H1 (cell line): ENCODE measurements at regions not wholly inside any gene's neighbourhood (a gene's known extent, or its start where the extent isn't known, plus 50 kb on each side); places are given as distances from the start of the nearest gene placed in this dataset.

ENCODE experiments used
- CTCF ChIA-PET: fragments of 300-600 bp; sonication (Branson Sonifier 250); formaldehyde crosslinking; loops from one replicate; lab custom pipeline; 2021; ENCODE audit not compliant: partially characterized antibody; lab: Charles Lee
- POLR2A ChIA-PET: fragments of 300-600 bp; sonication (Branson Sonifier 250); formaldehyde crosslinking; loops from one replicate; lab custom pipeline; 2021; ENCODE audit warnings: inconsistent platforms; ENCODE audit not compliant: partially characterized antibody; lab: Charles Lee
- DNase-seq, 2 experiments: peaks; one replicate each; pipeline versions ENCODE4 v3.0.0 to v3.0.0-alpha.2; 2010 to 2022; ENCODE audit warnings: low spot score in 2 of 2, low read depth in 1 of 2, mixed read lengths in 1 of 2
- FAIRE-seq: peaks from 2 replicates; lab custom pipeline; 2011; peaks lifted over from hg19 to GRCh38; lab: Jason Lieb, UNC
- H2AFZ ChIP-seq: 2 replicates; pipeline ENCODE4 v1.8.1; 2012; ENCODE audit warnings: low read length, inconsistent platforms
- H2AK5ac ChIP-seq: 2 replicates; pipeline ENCODE4 v1.6.1; 2013; ENCODE audit warnings: low read depth, low read length
- H2BK120ac ChIP-seq: replicated peaks from 2 replicates; pipeline ENCODE3; 2013; ENCODE audit warnings: low read depth, low read length, inconsistent platforms
- H2BK12ac ChIP-seq: 2 replicates; pipeline ENCODE4 v1.6.1; 2013; ENCODE audit warnings: low read depth, low read length
- H2BK15ac ChIP-seq: 2 replicates; pipeline ENCODE4 v1.6.1; 2013; ENCODE audit warnings: low read length
- H2BK20ac ChIP-seq: 2 replicates; pipeline ENCODE4 v1.6.1; 2013; ENCODE audit warnings: low read length
- H2BK5ac ChIP-seq: 2 replicates; pipeline ENCODE4 v1.6.1; 2013; ENCODE audit warnings: low read depth, low read length
- H3K14ac ChIP-seq: 2 replicates; pipeline ENCODE4 v1.6.1; 2013; ENCODE audit warnings: inconsistent platforms; ENCODE audit not compliant: insufficient read length
- H3K18ac ChIP-seq: 2 replicates; pipeline ENCODE4 v1.6.1; 2013; ENCODE audit warnings: low read length; ENCODE audit errors: extremely low read depth
- H3K23ac ChIP-seq: 2 replicates; pipeline ENCODE4 v1.6.1; 2013; ENCODE audit warnings: inconsistent platforms; ENCODE audit not compliant: insufficient read length
- H3K23me2 ChIP-seq: 2 replicates; pipeline ENCODE4 v1.6.1; 2013; ENCODE audit warnings: low read depth, low read length
- H3K27ac ChIP-seq: 2 replicates; pipeline ENCODE4 v1.6.1; 2011; ENCODE audit warnings: low read depth, low read length, inconsistent platforms
- H3K27me3 ChIP-seq, 4 experiments: replicated peaks in 1 of 4; 1 replicate in 1 of 4; 2 replicates in 3 of 4; pipeline versions ENCODE4 v1.6.1 to v1.8.1; 2011 to 2013; ENCODE audit warnings: low read length in 3 of 4, mild to moderate bottlenecking in 3 of 4, inconsistent platforms in 2 of 4, mixed read lengths in 2 of 4, moderate library complexity in 1 of 4; ENCODE audit not compliant: control insufficient read depth in 3 of 4, insufficient read depth in 3 of 4; ENCODE audit errors: extremely low read depth in 1 of 4
- H3K36me3 ChIP-seq, 4 experiments: 2 replicates each; pipeline versions ENCODE4 v1.6.1 to v1.8.1; 2011 to 2013; ENCODE audit warnings: mild to moderate bottlenecking in 4 of 4, low read length in 3 of 4, moderate library complexity in 2 of 4, control low read depth in 1 of 4, inconsistent platforms in 1 of 4; ENCODE audit not compliant: insufficient read depth in 4 of 4, control insufficient read depth in 2 of 4
- H3K4ac ChIP-seq: replicated peaks from 2 replicates; pipeline ENCODE3; 2013; ENCODE audit warnings: low read length, low read depth, mixed read lengths, inconsistent platforms; ENCODE audit not compliant: insufficient read length
- H3K4me1 ChIP-seq, 4 experiments: replicated peaks in 1 of 4; 1 replicate in 1 of 4; 2 replicates in 3 of 4; pipeline versions ENCODE4 v1.6.1 to v1.8.1; 2011 to 2013; ENCODE audit warnings: low read length in 3 of 4, inconsistent platforms in 2 of 4, mixed read lengths in 1 of 4; ENCODE audit not compliant: insufficient read depth in 4 of 4, control insufficient read depth in 3 of 4
- H3K4me2 ChIP-seq, 2 experiments: 2 replicates each; pipeline versions ENCODE4 v1.6.1 to v1.8.1; 2011 to 2013; ENCODE audit warnings: low read depth in 2 of 2, low read length in 2 of 2, control low read depth in 1 of 2, inconsistent platforms in 1 of 2, mild to moderate bottlenecking in 1 of 2; ENCODE audit not compliant: insufficient read depth in 1 of 2
- H3K4me3 ChIP-seq, 4 experiments: fragments of 200-600, 300-600 bp in 1 of 4; sonication (generic), shearing (Covaris generic), sonication (Bioruptor Twin) in 1 of 4; 2 replicates each; pipeline versions ENCODE4 v1.5.1 to v1.8.1; 2011 to 2016; ENCODE audit warnings: low read length in 4 of 4, low read depth in 3 of 4, control low read depth in 2 of 4, inconsistent platforms in 2 of 4, mild to moderate bottlenecking in 2 of 4, mixed read lengths in 1 of 4, moderate library complexity in 1 of 4; ENCODE audit not compliant: insufficient read depth in 2 of 4; ENCODE audit errors: extremely low read depth in 1 of 4
- H3K56ac ChIP-seq: replicated peaks from 2 replicates; pipeline ENCODE3; 2013; ENCODE audit warnings: low read depth, mild to moderate bottlenecking, mixed read lengths, low read length, inconsistent platforms; ENCODE audit not compliant: insufficient read length
- H3K79me1 ChIP-seq: 2 replicates; pipeline ENCODE4 v1.6.1; 2013; ENCODE audit warnings: low read depth, low read length, control low read depth
- H3K79me2 ChIP-seq, 2 experiments: 2 replicates each; pipeline versions ENCODE4 v1.6.1 to v1.8.1; 2012 to 2013; ENCODE audit warnings: low read length in 2 of 2, mild to moderate bottlenecking in 2 of 2, inconsistent platforms in 1 of 2; ENCODE audit not compliant: insufficient read depth in 2 of 2, control insufficient read depth in 1 of 2
- H3K9ac ChIP-seq, 4 experiments: replicated peaks in 1 of 4; 1 replicate in 1 of 4; 2 replicates in 3 of 4; pipeline versions ENCODE4 v1.6.1 to v1.8.1; 2011 to 2013; ENCODE audit warnings: low read depth in 3 of 4, low read length in 3 of 4, control low read depth in 2 of 4, mild to moderate bottlenecking in 2 of 4, moderate library complexity in 2 of 4, inconsistent platforms in 1 of 4; ENCODE audit errors: extremely low read depth in 1 of 4
- H3K9me3 ChIP-seq, 2 experiments: 2 replicates each; pipeline versions ENCODE4 v1.6.1 to v1.8.1; 2012 to 2013; ENCODE audit warnings: mild to moderate bottlenecking in 2 of 2, moderate library complexity in 2 of 2, control low read depth in 1 of 2, inconsistent platforms in 1 of 2, low read depth in 1 of 2, low read length in 1 of 2, mixed read lengths in 1 of 2; ENCODE audit not compliant: insufficient read depth in 2 of 2
- H4K20me1 ChIP-seq, 2 experiments: replicated peaks in 1 of 2; 2 replicates each; pipeline versions ENCODE3 to v1.8.1; 2011 to 2013; ENCODE audit warnings: inconsistent platforms in 2 of 2, low read length in 2 of 2, mild to moderate bottlenecking in 1 of 2; ENCODE audit not compliant: insufficient read depth in 2 of 2, control insufficient read depth in 1 of 2
- H4K5ac ChIP-seq: 2 replicates; pipeline ENCODE4 v1.6.1; 2013; ENCODE audit warnings: low read length, low read depth, mixed read lengths, inconsistent platforms; ENCODE audit not compliant: insufficient read length
- H4K8ac ChIP-seq: 2 replicates; pipeline ENCODE4 v1.8.0; 2013; ENCODE audit warnings: mild to moderate bottlenecking, moderate library complexity, low read length, inconsistent platforms; ENCODE audit not compliant: insufficient read depth; ENCODE audit errors: extremely low read depth
- H4K91ac ChIP-seq: replicated peaks from 2 replicates; pipeline ENCODE3; 2013; ENCODE audit warnings: low read length, mixed read lengths, inconsistent platforms; ENCODE audit not compliant: insufficient read length
- ATF2 ChIP-seq: IDR thresholded peaks from 2 replicates; pipeline ENCODE4 v1.6.1; 2012; ENCODE audit warnings: low read length, inconsistent platforms
- BCL11A ChIP-seq, 2 experiments: IDR thresholded peaks; one replicate each; pipeline ENCODE4 v1.6.1; 2011; ENCODE audit warnings: low read depth in 2 of 2, low read length in 2 of 2, mild to moderate bottlenecking in 2 of 2
- BRCA1 ChIP-seq: IDR thresholded peaks from 2 replicates; pipeline ENCODE4 v1.6.1; 2012; ENCODE audit warnings: low read depth, low read length, improper control_type of control experiment
- CBX5 ChIP-seq: fragments of 300-800, 300-1000 bp; sonication (generic); IDR thresholded peaks from 2 replicates; pipeline ENCODE4 v1.7.1; 2016; ENCODE audit warnings: antibody characterized with exemption, low read length, low read depth
- EP300 ChIP-seq, 2 experiments: IDR thresholded peaks; 1 replicate in 1 of 2; 2 replicates in 1 of 2; pipeline ENCODE4 v1.6.1; 2011 to 2012; ENCODE audit warnings: low read depth in 2 of 2, low read length in 2 of 2, mild to moderate bottlenecking in 2 of 2, borderline replicate concordance in 1 of 2, inconsistent platforms in 1 of 2, moderate library complexity in 1 of 2
- RXRA ChIP-seq: IDR thresholded peaks from 2 replicates; pipeline ENCODE4 v1.6.1; 2011; ENCODE audit warnings: low read depth, mild to moderate bottlenecking, low read length, moderate library complexity; ENCODE audit not compliant: insufficient read depth
- SAP30 ChIP-seq: fragments of 300-600 bp; sonication (generic); IDR thresholded peaks from 2 replicates; pipeline ENCODE4 v1.7.1; 2012; ENCODE audit warnings: low read length, moderate library complexity, mild to moderate bottlenecking, inconsistent platforms; ENCODE audit not compliant: insufficient read depth, insufficient replicate concordance
- SIRT6 ChIP-seq: IDR thresholded peaks from one replicate; pipeline ENCODE4 v1.7.1; 2012; ENCODE audit warnings: low read length, inconsistent platforms
- SIX5 ChIP-seq: IDR thresholded peaks from 2 replicates; pipeline ENCODE4 v1.6.1; 2011; ENCODE audit warnings: mild to moderate bottlenecking, low read depth, low read length
- TCF12 ChIP-seq: IDR thresholded peaks from 2 replicates; pipeline ENCODE4 v1.6.1; 2011; ENCODE audit warnings: low read depth, mild to moderate bottlenecking, low read length
- USF2 ChIP-seq: IDR thresholded peaks from 2 replicates; pipeline ENCODE4 v1.6.1; 2011; ENCODE audit warnings: low read length, improper control_type of control experiment
- WGBS, 2 experiments: shearing (Covaris generic) in 1 of 2; methylation state at CpG; one replicate each; pipeline versions ENCODE4 v1.1.6 to v1.1.7; 2013 to 2015; ENCODE audit warnings: low lambda C conversion rate in 2 of 2, mixed read lengths in 2 of 2, inconsistent platforms in 1 of 2, low coverage in 1 of 2, missing lambda C conversion rate in 1 of 2; ENCODE audit not compliant: insufficient replicate concordance in 2 of 2, insufficient coverage in 1 of 2, insufficient read length in 1 of 2; ENCODE audit errors: extremely low coverage in 1 of 2, missing lambda C conversion rate in 1 of 2; 5-methylcytosine and 5-hydroxymethylcytosine counted together

GRCh38 chr10:61073391-61073790 lies 129.4 kb upstream of the RHOBTB1 start:
- ChIA-PET POLR2A (no interaction called here), CTCF (no interaction called here)
- FAIRE-seq, result no peak
- Histone ChIP-seq H3K79me2 (no peaks in the 10 kb centered on the region), H4K8ac (no peak overlapping the region), H4K91ac (no peak overlapping the region), H3K36me3 (no peaks in the 10 kb centered on the region), H3K56ac (no peak overlapping the region), H3K4me1 (no peaks in the 10 kb centered on the region), H3K4me3 (no peak overlapping the region), H3K79me1 (no peaks in the 10 kb centered on the region), H3K27me3 (no peaks in the 10 kb centered on the region), H3K4me2 (no peak overlapping the region), H3K4ac (no peak overlapping the region), H2BK120ac (no peak overlapping the region), H3K14ac (no peak overlapping the region), H4K5ac (no peak overlapping the region), H2AFZ (no peak overlapping the region), H3K9ac (no peak overlapping the region), H3K9me3 (no peaks in the 10 kb centered on the region), H2BK5ac (no peak overlapping the region), H2BK12ac (no peak overlapping the region), H3K18ac (no peak overlapping the region), H2BK20ac (no peak overlapping the region), H3K27ac (no peak overlapping the region), H4K20me1 (no peaks in the 10 kb centered on the region), H2AK5ac (no peak overlapping the region), H3K23me2 (no peaks in the 10 kb centered on the region), H3K23ac (no peak overlapping the region), H2BK15ac (no peak overlapping the region)
- DNase-seq, result no peak
- 89% methylated on average over 2 of the region's 2 CpGs; no CpG with 5 or more reads in 1 of the 2 experiments for WGBS, 2 experiments
- no peak for TF ChIP-seq TCF12
- no peak for TF ChIP-seq BRCA1
- no peak for TF ChIP-seq SIX5
- no peak for TF ChIP-seq RXRA
- TF ChIP-seq ATF2, result no peak
- no peak for TF ChIP-seq CBX5
- TF ChIP-seq SAP30, result no peak
- no peak for TF ChIP-seq BCL11A (IDR thresholded peaks at IDR 0.05; ENCODE audit: low read depth in 2 of 2, low read length in 2 of 2)
- no peak for TF ChIP-seq SIRT6
- TF ChIP-seq EP300 (IDR thresholded peaks at IDR 0.05; ENCODE audit: borderline replicate concordance in 1 of 2, low read depth in 2 of 2, low read length in 2 of 2), result no peak
- no peak for TF ChIP-seq USF2
